Activated CD4-positive, alpha-beta memory T cell treated with anti-CD3 and anti-CD28 coated beads, Interleukin-2, amount 10 ng/mL, durations not matched to agents 7 days and 5 days (primary cell): ENCODE measurements at regions not wholly inside any gene's neighbourhood (a gene's known extent, or its start where the extent isn't known, plus 50 kb on each side); places are given as distances from the start of the nearest gene placed in this dataset.

Experiments used
- CTCF ChIA-PET: fragments of 350-600 bp; sonication (Branson Sonifier 250); formaldehyde crosslinking; loops from one replicate; lab custom pipeline; 2021; ENCODE audit warnings: antibody characterized with exemption, inconsistent platforms; lab: Charles Lee
- POLR2A ChIA-PET: fragments of 350-600 bp; sonication (Branson Sonifier 250); formaldehyde crosslinking; loops from one replicate; lab custom pipeline; 2021; ENCODE audit warnings: antibody characterized with exemption; lab: Charles Lee
- DNase-seq: peaks from one replicate; pipeline ENCODE4 v3.0.0-alpha.2; 2020
- H3K27ac Mint-ChIP-seq: one replicate; pipeline ENCODE4 v1.8.0; 2021; ENCODE audit warnings: mild to moderate bottlenecking, mixed read lengths
- H3K27me3 Mint-ChIP-seq: one replicate; pipeline ENCODE4 v1.8.0; 2021; ENCODE audit warnings: mixed read lengths
- H3K36me3 Mint-ChIP-seq: one replicate; pipeline ENCODE4 v1.8.0; 2021; ENCODE audit warnings: low read depth, mixed read lengths
- H3K4me1 Mint-ChIP-seq: one replicate; pipeline ENCODE4 v1.8.0; 2021; ENCODE audit warnings: mixed read lengths
- H3K4me3 Mint-ChIP-seq: one replicate; pipeline ENCODE4 v1.8.0; 2021; ENCODE audit warnings: mild to moderate bottlenecking, mixed read lengths
- H3K9me3 Mint-ChIP-seq: one replicate; pipeline ENCODE4 v1.8.0; 2021; ENCODE audit warnings: mixed read lengths

DNA sequence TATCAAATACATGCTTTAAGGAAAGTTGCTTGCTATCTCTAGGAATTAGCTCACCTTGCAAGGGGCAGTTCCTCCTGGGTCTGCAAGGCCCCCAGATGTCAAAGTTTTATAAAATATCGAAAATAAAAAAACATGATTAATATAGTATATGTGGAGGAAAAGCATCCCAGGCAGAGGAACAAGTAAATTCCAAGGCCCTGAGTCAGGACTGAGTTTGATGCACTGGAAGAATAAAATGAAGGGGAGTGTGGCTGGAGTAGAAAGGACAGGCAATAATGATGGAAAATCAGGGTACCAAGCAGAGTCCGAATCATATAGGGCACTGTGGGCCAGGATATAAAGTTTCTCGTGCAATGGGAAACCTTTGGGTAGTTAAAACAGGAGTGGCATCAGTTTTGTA lies 112.4 kb upstream of the EEPD1 start:
- ChIA-PET POLR2A (no interaction called here), CTCF (no interaction called here)
- no peak overlapping the region for H3K4me3 Mint-ChIP-seq
- H3K4me1 Mint-ChIP-seq, result peaks cover 2% of the 10 kb centered on the region
- H3K27ac Mint-ChIP-seq, result no peak overlapping the region
- no peak for DNase-seq
- H3K36me3 Mint-ChIP-seq, result no peaks in the 10 kb centered on the region
- no peaks in the 10 kb centered on the region for H3K9me3 Mint-ChIP-seq
- peaks cover 2% of the 10 kb centered on the region for H3K27me3 Mint-ChIP-seq

DNA sequence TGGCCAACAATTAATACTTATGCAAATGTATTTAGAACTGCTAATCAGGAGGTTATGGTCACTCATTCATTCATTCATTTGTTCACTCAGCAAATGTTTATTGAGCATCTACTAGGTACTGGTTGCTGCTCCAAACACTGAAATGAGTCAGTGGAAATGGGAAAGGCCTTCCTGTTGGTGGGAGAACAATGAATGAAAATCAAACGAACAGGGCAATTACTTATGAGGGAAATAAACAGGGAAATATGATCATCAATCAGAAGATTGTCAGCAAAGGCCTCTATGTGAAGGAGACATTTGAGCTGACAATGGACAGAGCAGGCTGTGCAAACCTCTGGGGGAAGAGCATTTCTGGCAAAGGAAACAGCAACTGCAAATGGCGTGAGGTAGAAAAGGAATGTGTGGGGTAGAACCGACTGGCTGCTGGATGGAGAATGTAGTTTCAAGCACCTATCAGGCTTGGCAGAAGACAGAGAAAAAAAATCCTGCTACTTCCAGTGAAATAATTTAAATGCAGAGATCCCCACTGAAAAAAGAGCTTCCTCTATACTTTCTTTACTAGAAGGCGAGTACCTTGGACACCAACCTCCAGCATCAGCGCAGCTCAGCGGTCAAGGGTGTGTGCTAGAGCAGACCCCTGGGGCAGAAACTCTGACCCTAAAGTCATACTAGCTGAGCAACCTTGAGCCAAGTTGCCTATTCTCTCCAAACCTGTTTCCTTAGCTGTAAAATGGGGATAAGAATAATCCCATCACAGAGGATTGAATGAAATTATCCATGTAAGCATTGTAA lies 108.8 kb upstream of the EEPD1 start:
- Mint-ChIP-seq H3K27me3 (peaks cover 4% of the 10 kb centered on the region), H3K4me1 (no peaks in the 10 kb centered on the region), H3K27ac (no peak overlapping the region), H3K4me3 (no peak overlapping the region), H3K36me3 (no peaks in the 10 kb centered on the region), H3K9me3 (no peaks in the 10 kb centered on the region)
- POLR2A ChIA-PET, result interaction anchor here (0.9 kb wide), 1 partner anchor 10 kb away, joined by 3 read pairs; no protein-coding TSS in a partner anchor
- no peak for DNase-seq
- CTCF ChIA-PET, result no interaction called here

DNA sequence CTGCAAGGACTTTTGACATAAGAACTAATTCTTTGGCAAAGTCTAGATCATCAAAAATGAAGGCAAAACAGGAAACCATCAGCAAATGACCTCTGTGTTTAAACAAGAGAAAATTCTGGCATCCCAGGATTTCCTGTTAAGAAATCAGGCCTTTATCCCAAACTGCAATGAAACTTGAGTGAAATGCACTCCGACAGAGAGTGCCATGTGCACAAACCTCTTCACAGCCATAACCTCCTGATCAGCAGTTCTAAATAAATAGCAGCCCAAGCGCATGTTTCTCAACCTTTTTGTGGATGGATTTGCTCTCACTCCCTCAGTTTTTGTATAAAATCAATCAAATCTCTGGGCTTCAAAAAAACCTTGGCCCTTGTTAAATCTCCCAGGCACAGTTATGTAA lies 107.7 kb upstream of the EEPD1 start:
- Mint-ChIP-seq H3K27ac (no peak overlapping the region), H3K4me1 (no peaks in the 10 kb centered on the region), H3K36me3 (no peaks in the 10 kb centered on the region), H3K9me3 (no peaks in the 10 kb centered on the region), H3K4me3 (no peak overlapping the region), H3K27me3 (peaks cover 4% of the 10 kb centered on the region)
- CTCF ChIA-PET, result no interaction called here
- no peak for DNase-seq
- POLR2A ChIA-PET, result no interaction called here

DNA sequence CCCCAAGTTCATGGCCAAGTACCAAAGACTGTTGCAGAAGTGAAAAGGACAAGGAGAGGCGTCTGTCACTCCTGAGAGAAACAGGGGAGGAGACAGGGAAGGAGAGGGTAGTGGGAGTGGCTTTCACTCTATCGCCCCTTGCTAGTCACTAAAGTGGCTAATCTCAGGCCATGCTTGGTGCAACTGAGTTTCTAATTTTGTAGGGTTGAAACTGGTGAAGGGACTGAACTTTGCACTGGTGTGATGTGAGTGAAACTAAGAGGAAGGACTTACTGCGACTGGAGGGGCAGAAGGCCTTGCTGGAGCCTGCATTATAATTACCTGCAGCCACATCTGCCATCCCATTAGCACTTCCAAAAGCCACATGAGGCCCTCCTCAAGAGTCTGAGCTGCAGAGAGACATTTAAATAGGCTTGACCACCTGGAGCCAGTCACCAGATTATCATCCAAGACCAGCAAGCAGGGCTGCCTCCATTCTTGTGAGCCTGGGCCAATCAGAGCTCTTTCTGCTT lies 107.2 kb upstream of the EEPD1 start:
- no peaks in the 10 kb centered on the region for H3K4me1 Mint-ChIP-seq
- CTCF ChIA-PET, result no interaction called here
- no peaks in the 10 kb centered on the region for H3K9me3 Mint-ChIP-seq
- H3K36me3 Mint-ChIP-seq, result no peaks in the 10 kb centered on the region
- no peak overlapping the region for H3K27ac Mint-ChIP-seq
- DNase-seq, result no peak
- H3K4me3 Mint-ChIP-seq, result no peak overlapping the region
- peaks cover 6% of the 10 kb centered on the region for H3K27me3 Mint-ChIP-seq
- POLR2A ChIA-PET, result no interaction called here

DNA sequence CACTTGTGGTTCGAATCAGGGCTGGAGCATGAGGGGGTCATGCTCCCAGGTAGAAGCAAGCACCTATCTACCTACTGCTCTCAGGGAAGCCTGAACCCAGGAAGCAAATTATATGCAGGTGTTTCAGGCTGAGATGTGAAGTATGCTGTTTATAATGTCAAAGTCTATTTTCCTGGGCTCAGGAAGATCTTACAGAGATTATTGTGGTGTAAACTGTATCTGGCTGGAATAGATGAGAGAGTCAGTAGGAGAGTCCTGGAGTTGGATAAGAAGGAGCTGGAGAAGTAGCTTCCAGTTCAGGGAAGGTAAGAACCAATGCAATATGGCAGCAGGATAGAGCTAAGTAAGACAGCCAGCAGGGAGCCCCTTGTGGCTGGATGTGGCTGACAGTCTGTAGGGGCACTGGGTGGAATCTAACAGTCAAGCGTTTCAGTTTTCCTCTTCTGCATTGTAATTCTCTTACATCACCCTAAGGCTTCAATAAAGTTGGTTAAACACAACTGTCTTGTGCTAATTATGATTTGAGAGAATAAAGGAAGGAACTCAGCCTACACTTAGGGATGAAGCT lies 105.9 kb upstream of the EEPD1 start:
- Mint-ChIP-seq H3K27ac (no peak overlapping the region), H3K27me3 (peaks cover 13% of the 10 kb centered on the region), H3K9me3 (no peaks in the 10 kb centered on the region), H3K36me3 (no peaks in the 10 kb centered on the region), H3K4me1 (no peaks in the 10 kb centered on the region), H3K4me3 (no peak overlapping the region)
- ChIA-PET POLR2A (no interaction called here), CTCF (no interaction called here)
- no peak for DNase-seq

DNA sequence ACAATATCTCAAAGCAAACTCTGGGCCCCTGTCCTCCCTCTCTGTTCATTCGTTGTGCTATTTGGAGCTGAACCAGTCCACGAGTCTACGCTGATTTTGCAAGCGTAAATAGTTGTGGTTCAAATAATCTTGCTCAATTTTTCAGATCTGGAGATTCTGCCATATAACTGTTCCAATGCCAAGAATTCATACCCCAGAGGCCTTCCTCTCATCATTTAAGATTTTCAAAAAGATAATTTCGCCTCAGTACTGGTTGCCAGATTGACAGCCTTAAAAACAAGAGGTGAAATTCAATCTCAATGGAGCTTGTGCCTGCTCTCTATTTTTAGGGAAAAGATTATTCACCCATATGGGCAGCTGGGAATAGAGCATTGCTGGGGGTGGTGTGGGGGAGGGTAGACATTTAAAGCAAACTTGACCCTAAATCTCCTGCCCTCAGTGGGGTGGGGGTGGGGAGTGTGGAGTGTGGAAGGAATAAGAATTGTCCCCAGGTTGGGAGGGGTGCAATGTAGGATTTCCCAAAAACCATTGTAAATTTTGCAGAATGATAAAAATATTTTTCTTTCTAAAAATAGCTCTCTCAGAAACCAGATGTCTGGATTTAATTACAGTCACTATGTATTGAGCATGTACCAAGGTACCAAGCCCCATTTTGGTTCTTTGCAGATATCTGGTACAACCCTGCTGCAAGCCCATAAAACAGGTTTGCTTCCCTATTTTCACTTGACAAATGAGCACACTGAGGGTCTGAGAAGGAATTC lies 104.7 kb upstream of the EEPD1 start:
- Mint-ChIP-seq H3K36me3 (no peaks in the 10 kb centered on the region), H3K4me3 (no peak overlapping the region), H3K27me3 (peaks cover 13% of the 10 kb centered on the region), H3K9me3 (no peaks in the 10 kb centered on the region), H3K27ac (no peak overlapping the region), H3K4me1 (no peaks in the 10 kb centered on the region)
- no peak for DNase-seq
- ChIA-PET CTCF (no interaction called here), POLR2A (no interaction called here)

DNA sequence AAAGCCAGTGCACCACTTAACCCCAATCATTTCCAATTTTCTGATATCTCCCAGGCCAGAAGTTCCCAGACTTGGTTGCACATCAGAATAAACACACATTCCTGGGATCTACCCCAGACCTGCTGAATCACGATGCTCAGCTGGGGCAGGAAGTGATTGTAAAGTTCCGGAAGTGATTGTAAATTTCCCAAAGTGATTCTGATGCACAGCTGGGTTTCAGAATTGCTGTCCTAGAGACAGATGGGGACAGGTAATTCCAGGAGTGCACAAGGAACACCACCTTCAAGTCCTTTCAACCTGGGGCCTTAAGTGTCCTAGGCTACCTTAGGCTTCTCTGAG lies 104.2 kb upstream of the EEPD1 start:
- ChIA-PET POLR2A (no interaction called here), CTCF (no interaction called here)
- no peak overlapping the region for H3K27ac Mint-ChIP-seq
- DNase-seq, result no peak
- H3K9me3 Mint-ChIP-seq, result no peaks in the 10 kb centered on the region
- no peak overlapping the region for H3K4me3 Mint-ChIP-seq
- peaks cover 15% of the 10 kb centered on the region for H3K27me3 Mint-ChIP-seq
- no peaks in the 10 kb centered on the region for H3K4me1 Mint-ChIP-seq
- H3K36me3 Mint-ChIP-seq, result no peaks in the 10 kb centered on the region

DNA sequence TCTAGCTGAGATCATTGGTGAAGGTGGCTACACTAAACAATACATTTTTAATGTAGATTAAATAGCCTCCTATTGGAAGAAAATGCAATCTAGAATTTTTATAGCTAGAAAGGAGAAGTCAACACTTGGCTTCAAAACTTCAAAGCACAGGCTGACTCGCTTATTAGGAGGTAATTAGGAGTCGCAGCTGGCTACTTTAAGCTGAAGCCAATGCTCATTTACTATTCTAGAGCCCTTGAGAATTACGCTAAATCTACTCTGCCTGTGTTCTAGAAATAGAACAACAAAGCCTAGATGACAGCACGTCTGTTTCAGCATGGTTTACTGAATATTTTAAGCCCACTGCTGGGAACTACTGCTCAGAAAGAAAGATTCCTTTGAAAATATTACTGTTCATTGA lies 101.6 kb upstream of the EEPD1 start:
- H3K36me3 Mint-ChIP-seq, result no peaks in the 10 kb centered on the region
- CTCF ChIA-PET, result no interaction called here
- no peak for DNase-seq
- no peaks in the 10 kb centered on the region for H3K4me1 Mint-ChIP-seq
- no peak overlapping the region for H3K4me3 Mint-ChIP-seq
- POLR2A ChIA-PET, result no interaction called here
- no peak overlapping the region for H3K27ac Mint-ChIP-seq
- H3K9me3 Mint-ChIP-seq, result no peaks in the 10 kb centered on the region
- peaks cover 21% of the 10 kb centered on the region for H3K27me3 Mint-ChIP-seq

DNA sequence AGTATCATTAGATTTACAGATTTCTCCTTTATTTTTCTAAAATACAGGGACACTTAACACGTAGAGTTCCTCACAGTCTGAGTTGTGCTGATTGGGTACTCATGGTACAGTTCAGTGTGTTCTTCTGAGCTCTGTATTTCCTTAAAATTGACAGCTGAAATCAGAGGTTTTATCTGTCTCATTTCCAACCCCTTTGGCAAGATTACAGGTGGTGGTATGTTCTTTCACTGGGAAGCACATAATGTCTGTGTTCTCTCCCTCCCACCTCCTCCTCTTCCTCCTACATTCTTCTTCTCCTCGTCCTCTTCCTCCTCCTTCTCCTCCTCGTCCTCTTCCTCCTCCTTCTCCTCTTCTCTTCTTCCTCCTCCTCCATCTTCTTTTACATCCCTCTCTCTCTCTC lies 99.5 kb upstream of the EEPD1 start:
- DNase-seq, result no peak
- ChIA-PET CTCF (no interaction called here), POLR2A (no interaction called here)
- no peaks in the 10 kb centered on the region for H3K36me3 Mint-ChIP-seq
- no peaks in the 10 kb centered on the region for H3K9me3 Mint-ChIP-seq
- no peak overlapping the region for H3K4me3 Mint-ChIP-seq
- peaks cover 22% of the 10 kb centered on the region for H3K27me3 Mint-ChIP-seq
- no peaks in the 10 kb centered on the region for H3K4me1 Mint-ChIP-seq
- H3K27ac Mint-ChIP-seq, result no peak overlapping the region

DNA sequence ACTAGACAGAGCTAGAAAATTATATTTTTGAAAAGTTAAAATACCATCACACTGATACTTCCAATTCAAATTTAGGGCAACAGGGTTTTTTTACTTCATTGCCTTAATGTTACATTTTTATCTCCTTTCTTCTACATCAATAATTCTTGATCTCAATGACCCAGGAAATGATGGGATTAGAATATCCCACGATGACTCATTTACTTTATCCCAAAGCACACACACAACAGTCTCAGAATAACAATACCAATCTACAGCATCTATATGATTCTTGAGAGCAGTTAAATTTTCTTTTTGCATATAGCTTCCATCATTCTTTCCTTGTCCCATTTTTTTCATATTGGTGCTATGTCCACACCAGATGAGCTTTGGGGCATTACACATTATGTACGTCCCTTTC lies 98.4 kb upstream of the EEPD1 start:
- H3K36me3 Mint-ChIP-seq, result no peaks in the 10 kb centered on the region
- DNase-seq, result no peak
- CTCF ChIA-PET, result no interaction called here
- H3K4me1 Mint-ChIP-seq, result no peaks in the 10 kb centered on the region
- POLR2A ChIA-PET, result interaction anchor here (1.5 kb wide), 1 partner anchor 10 kb away, joined by 3 read pairs; no protein-coding TSS in a partner anchor
- H3K9me3 Mint-ChIP-seq, result no peaks in the 10 kb centered on the region
- no peak overlapping the region for H3K4me3 Mint-ChIP-seq
- no peak overlapping the region for H3K27ac Mint-ChIP-seq
- H3K27me3 Mint-ChIP-seq, result peaks cover 24% of the 10 kb centered on the region

DNA sequence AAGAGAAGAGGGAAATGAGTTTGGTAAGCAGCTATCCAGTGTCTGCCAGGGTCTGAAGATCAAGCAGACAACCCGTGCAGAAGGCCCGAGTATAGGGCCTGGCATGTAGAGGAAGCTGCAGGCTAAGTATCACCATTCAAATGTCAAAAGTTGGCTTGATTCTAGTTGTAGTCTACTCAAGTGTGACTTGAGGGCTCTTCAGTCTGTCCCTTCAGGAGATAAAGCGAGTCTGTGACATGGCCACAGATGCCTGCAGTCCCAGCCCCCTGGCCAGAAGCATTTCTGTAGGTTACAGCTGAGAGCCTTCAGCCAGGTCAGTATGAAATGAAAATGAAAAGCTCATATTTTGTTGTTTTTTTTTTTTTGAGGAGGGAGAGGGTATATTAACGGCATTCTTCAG lies 97.8 kb upstream of the EEPD1 start:
- ChIA-PET POLR2A (interaction anchor here (1.5 kb wide), 1 partner anchor 11 kb away, joined by 3 read pairs; no protein-coding TSS in a partner anchor), CTCF (interaction anchor here (0.9 kb wide), 1 partner anchor 20 kb away, joined by 3 read pairs; no protein-coding TSS in a partner anchor)
- DNase-seq, result no peak
- H3K4me1 Mint-ChIP-seq, result no peaks in the 10 kb centered on the region
- no peak overlapping the region for H3K27ac Mint-ChIP-seq
- H3K4me3 Mint-ChIP-seq, result no peak overlapping the region
- H3K27me3 Mint-ChIP-seq, result peaks cover 24% of the 10 kb centered on the region
- H3K9me3 Mint-ChIP-seq, result no peaks in the 10 kb centered on the region
- no peaks in the 10 kb centered on the region for H3K36me3 Mint-ChIP-seq

DNA sequence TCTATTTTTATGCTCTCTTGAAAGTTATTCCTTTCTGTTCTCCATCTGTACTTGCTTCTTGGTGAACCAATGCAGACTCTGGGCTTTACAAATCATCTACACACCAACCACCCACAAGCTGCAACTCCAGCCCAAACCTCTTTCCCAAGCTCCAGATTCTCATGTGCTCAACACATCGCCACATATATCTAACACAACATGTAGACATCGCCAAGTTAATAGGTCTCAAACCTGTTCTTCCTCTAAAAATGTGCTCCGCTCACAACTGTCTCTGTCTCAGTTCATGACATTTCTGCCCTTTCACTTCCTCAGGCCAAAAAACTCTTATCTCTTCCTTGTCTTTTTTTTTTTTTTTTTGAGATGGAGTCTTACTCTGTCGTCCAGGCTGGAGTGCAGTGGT lies 95.7 kb upstream of the EEPD1 start:
- Mint-ChIP-seq H3K4me3 (no peak overlapping the region), H3K9me3 (no peaks in the 10 kb centered on the region), H3K27me3 (peaks cover 14% of the 10 kb centered on the region), H3K27ac (no peak overlapping the region), H3K36me3 (no peaks in the 10 kb centered on the region), H3K4me1 (no peaks in the 10 kb centered on the region)
- ChIA-PET CTCF (no interaction called here), POLR2A (no interaction called here)
- no peak for DNase-seq

DNA sequence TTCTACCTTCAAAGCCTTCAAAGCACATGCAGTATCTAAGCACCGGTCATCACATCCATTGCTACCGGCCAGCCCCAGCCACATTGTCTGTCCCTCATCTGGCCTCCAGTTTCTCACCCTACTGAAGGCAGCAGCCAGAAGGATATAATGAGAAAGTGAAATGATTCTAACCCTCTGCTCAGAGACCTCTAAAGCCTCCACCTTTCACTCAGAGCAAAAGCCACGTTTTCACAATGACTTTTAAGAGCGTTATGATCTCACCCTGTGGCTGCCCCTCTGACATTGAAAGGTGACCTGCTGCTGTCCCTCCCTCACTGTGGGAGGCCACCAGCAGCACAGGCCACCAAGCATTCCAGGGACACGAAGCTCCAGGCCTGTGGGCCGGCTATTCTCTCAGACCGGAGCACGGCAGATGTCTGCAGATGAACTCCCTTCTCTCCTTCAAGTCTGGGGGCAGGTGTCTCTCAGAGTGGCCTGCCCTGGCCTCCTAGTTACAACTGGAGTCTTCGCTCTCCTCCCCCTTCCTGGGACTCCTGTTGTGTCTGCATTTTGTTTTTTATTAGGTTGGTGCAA lies 94.9 kb upstream of the EEPD1 start:
- POLR2A ChIA-PET, result no interaction called here

More for the DNA sequence above, 94.9 kb upstream of the EEPD1 start:
- Mint-ChIP-seq H3K9me3 (no peaks in the 10 kb centered on the region), H3K27ac (no peak overlapping the region), H3K4me3 (no peak overlapping the region), H3K4me1 (no peaks in the 10 kb centered on the region), H3K36me3 (no peaks in the 10 kb centered on the region), H3K27me3 (peaks cover 14% of the 10 kb centered on the region)
- no peak for DNase-seq
- CTCF ChIA-PET, result no interaction called here
